SKM-1 (cell line): ENCODE measurements at regions not wholly inside any gene's neighbourhood (a gene's known extent, or its start where the extent isn't known, plus 50 kb on each side); places are given as distances from the start of the nearest gene placed in this dataset.

Experiments
- DNase-seq: peaks from one replicate; lab custom pipeline; 2025; ENCODE audit not compliant: unreplicated experiment; lab: John Stamatoyannopoulos, UW

GRCh38 chr13:84985860-84986259 lies 813.4 kb downstream of the SLITRK6 start:
- no peak for DNase-seq

DNA sequence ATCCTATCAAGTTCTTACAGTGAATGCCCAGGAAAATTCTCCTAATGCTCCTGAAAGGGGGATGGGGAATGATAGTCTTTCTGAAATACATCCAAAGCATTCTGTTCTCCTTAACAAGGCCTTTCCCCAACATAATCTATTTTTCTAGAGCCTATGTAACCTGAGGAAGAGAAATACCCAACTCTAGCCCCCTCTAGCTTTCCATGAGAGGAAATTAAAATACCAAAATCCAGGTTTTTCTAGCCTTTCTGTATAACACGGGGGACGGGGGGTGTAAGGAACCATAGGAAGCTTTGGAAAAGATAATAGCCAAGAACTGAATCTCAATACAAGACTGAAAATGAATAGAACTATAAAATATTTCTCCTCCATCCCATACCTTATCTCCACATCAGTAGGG lies 815.9 kb downstream of the SLITRK6 start:
- DNase-seq: no peak

DNA sequence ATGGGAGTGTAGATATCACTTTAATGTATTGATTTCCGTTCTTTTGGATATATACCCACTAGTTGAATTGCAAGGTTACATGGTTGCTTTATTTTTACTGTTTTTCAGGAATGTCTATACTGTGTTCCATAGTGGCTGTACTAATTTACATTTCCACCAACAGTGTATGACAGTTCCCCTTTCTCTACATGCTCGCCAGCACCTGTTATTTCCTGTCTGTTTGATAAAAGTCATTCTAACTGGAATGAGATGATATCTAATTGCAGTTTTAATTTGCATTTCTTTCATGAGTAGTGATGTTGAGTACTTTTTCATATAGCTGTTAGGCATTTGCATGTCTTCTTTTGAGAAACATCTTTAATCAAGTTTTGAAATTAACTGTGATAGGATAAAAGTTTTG lies 818.6 kb downstream of the SLITRK6 start:
- DNase-seq: no peak

DNA sequence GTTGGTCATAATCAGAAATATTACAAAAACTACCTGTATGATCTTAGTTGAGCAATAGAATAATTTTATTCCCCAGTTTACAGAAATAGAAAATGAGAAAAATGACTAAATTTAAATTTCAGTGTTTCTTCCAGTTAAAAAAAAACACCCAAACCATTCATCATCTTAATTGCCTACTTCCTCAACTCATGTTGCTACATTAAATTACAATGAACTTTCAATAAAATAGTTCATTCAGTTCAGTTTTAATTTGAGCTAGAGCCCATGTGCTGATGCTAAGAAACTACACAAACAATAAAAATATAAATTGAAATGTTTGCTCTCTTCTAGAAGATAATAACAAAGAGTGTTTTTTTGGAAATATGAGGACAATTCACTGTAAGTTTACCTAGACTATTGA lies 820.4 kb downstream of the SLITRK6 start:
- no peak for DNase-seq

DNA sequence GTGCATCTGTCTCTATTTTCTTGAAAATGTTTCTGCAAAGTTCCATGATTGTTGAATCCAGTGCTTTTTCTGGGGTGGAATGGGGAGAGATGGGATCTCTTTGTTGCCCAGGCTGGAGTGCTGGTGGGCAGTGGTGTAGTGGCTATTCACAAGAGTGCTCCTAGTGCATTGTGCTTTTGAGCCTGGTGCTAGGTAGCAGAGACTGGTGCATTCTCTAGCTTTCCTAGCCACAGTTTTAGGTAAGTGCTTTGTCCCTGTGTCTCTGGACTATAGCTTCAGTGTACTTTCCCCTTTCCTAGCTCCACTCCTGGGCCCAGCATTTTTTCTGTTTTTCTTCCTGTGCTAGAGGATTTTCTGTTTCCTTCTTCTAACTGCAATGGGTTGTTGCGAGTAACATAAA lies 825.6 kb downstream of the SLITRK6 start:
- DNase-seq: no peak

DNA sequence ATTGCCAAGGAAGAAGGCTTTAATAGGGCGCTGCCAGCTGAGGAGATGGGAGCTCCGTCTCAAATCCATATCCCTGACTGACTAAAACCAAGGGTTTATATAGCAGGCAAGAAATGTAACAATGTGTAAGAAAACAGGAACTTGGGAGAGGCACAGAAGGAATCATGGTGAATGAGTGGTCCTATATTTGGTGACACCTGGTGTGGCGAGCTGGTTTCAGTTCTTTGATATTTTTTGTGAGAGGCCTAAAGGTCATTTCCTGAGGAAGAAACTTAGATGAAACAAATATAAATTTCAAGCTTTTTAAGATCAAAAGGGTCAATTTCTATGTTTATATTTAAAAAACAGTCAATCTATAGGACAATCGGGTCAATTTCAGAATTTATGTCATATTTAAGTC lies 826.3 kb downstream of the SLITRK6 start:
- no peak for DNase-seq

DNA sequence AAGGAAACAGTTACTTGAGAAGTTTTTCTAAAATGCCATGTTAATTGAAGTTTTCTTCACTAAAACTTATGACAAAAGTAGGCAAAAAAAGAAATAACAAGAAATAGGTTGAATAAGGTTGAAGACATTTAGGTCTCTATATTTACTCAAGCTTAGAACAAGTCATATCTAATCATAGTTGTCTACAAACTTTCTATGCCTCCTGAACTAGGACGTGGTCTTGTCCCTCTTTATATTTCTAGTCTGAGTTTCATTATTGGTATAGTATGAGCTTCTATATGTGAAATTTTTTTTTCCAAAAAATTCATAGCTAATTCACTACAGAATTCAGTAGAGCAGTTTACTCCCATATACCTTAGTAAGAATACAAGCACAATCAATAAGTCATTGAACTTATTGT lies 836.4 kb downstream of the SLITRK6 start:
- no peak for DNase-seq

- DNase-seq: no peak
These were observed 837.0 kb downstream of the SLITRK6 start for GRCh38 chr13:84962141-84962750.

GRCh38 chr13:84961023-84961422 lies 838.2 kb downstream of the SLITRK6 start:
- DNase-seq: no peak

GRCh38 chr13:84959818-84960217 lies 839.4 kb downstream of the SLITRK6 start:
- no peak for DNase-seq

DNA sequence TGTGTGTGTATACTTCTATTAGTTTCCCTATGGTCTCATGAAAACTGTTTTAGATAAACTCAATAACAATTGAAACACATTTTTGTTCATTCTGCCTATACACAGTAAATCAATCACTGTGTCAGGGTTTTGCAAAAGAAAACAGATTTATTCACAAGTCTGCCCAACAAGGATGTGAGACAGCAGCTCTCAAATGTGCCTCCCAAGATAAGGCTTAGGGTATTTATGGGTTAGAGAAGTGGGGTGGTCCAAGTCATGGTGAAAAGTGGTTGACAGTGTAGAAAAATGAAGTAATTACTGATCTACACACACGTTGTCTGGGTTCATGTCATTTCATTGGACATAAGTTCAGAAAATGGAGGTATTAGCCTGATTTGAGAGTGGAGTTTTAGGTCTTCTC lies 844.6 kb downstream of the SLITRK6 start:
- DNase-seq: no peak

GRCh38 chr13:84951128-84951527 lies 848.1 kb downstream of the SLITRK6 start:
- no peak for DNase-seq

- DNase-seq: no peak
These were observed 853.0 kb downstream of the SLITRK6 start for GRCh38 chr13:84946192-84946591.

DNA sequence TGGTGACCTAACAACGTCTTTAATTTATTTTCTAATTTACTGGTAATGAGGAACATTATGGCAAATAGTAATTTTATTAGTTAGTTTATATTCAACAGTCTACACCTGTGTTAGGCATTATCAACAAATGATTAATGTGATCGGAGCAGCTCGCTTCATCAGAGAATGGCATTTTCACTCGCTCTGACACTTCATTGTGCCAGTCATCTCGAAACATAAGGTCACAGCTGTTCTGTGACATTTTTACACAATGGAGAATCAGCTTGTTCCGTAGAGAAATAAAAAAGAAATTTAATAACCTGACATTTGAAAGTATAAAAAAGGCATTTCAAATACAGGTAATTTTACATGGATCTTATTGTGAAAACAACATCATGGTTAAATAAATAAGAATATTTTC lies 858.4 kb downstream of the SLITRK6 start:
- DNase-seq: no peak

DNA sequence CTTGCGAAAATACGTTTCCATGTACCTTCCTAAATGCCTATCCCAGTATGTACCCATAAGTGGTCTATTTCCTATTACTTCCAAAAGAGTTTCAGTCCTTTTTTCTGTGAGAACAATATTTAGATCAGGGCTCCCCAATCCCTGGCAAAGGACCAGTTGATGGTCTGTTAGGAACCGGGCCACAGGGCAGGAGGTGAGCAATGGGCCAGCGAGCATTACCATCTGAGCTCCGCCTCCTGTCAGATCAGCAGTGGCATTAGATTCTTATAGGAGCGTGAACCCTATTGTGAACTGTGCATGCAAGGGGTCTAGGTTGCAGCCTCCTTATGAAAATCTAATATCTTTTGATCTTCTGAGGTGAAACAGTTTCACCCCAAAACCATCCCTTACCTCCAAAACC lies 859.1 kb downstream of the SLITRK6 start:
- DNase-seq: no peak

GRCh38 chr13:84934911-84935310 lies 864.3 kb downstream of the SLITRK6 start:
- DNase-seq: no peak

DNA sequence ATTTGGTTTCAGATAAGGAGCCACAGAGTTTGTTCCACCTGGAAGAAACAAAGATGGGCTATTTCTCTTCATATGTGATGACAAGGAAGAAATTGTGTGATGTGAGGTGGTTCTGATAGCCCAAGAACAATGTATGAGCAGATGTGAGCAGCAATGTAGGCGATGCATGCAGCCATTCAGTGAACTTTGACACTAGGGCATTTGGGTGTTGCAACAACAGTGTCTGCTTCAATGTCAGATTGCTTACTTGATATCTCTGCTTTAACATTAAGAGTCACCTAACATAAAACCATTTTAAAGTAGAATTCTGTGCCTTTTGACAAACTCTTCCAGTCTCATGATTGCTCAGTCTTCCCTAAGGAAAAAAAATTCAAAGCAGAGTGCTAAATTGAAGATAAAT lies 865.4 kb downstream of the SLITRK6 start:
- DNase-seq: no peak

DNA sequence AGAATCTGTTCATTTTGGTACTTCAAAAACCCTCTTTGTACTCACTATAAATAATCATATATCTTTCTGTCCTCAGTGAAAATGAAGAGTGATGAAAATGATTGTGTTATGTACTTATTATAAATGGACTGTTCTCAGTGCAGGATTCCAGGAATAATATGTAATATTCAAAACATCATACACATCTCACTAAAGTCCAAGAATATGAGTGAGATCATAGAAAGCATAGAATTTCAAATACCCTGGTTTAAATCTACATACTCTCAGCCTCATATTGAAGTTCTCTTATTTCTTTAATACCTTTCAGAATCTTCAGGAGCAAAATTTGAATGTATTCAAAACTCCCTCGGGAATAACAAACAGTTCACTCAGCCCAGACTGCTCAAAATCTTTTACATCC lies 868.0 kb downstream of the SLITRK6 start:
- no peak for DNase-seq

GRCh38 chr13:84927442-84928169 lies 871.6 kb downstream of the SLITRK6 start:
- no peak for DNase-seq

DNA sequence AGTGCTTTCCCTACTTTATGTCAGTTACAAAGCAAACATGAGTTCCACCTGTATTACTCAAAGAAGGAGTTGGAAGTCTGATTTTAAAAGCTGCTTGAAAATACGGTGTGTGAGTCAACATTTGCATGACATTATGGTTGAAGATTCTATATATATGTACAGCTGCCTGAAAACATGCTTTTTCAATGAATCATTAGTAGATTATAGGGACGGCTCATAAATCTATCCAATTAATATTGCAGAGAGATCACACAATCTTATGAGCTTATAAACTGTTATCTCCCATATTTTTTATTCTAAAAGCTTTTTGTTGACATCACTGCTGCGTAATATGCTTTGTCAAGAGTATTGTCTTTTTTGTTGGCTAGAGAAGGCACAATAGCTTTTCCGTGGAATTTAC lies 873.8 kb downstream of the SLITRK6 start:
- no peak for DNase-seq

DNA sequence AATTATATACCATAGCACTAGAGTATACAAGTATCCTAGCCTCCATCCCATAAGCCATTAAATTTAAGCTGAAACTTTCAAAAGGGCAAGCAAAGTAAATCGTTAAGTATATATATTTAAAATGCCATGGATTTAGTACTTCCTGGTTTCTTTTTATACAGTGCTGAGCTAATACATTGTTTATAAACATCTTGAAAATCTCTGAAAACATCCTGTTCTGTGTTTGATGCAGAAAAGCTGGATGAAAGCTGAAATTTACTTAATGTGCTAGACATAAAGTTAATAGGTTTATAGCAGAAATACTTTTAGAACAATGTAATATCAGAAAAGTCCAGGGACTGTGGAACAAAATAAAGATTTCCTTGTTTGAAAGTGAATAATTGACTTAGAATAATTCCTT lies 875.4 kb downstream of the SLITRK6 start:
- no peak for DNase-seq

GRCh38 chr13:84917252-84917878 lies 881.9 kb downstream of the SLITRK6 start:
- peak; percentile 22 for DNase-seq

- DNase-seq: no peak
These were observed 886.5 kb downstream of the SLITRK6 start for GRCh38 chr13:84912720-84913119.
